ENCODE measurements at regions not wholly inside any gene's neighbourhood (a gene's known extent, or its start where the extent isn't known, plus 50 kb on each side); places are given as distances from the start of the nearest gene placed in this dataset.
A peak's percentile ranks its signal among the peaks of the same experiment; 100 is the strongest.

- no peak for TF ChIP-seq CTCF (IDR thresholded peaks at IDR 0.05)
- H3K9me3 ChIP-seq, result no peaks in the 10 kb centered on the region
- H3K27ac ChIP-seq, result no peak overlapping the region
- no peaks in the 10 kb centered on the region for H3K4me1 ChIP-seq
- intact Hi-C loops (cut with DNase I), result no loop called here
- no peak for DNase-seq
- no peak overlapping the region for H3K4me3 ChIP-seq
- no peaks in the 10 kb centered on the region for H3K36me3 ChIP-seq
- H3K27me3 ChIP-seq (ENCODE audit: low read depth), result no peaks in the 10 kb centered on the region
- ATAC-seq, result peak; percentile 29 to 62
Observed at GRCh38 chr3:153442386-153442785, 280.4 kb downstream of the RAP2B start.

GRCh38 chr3:153442799-153443487 is 280.9 kb downstream of the RAP2B start:
- Histone ChIP-seq H3K27ac (no peak overlapping the region), H3K9me3 (no peaks in the 10 kb centered on the region), H3K4me3 (no peak overlapping the region), H3K4me1 (no peaks in the 10 kb centered on the region), H3K27me3 (ENCODE audit: low read depth) (no peaks in the 10 kb centered on the region), H3K36me3 (no peaks in the 10 kb centered on the region)
- intact Hi-C loops (cut with DNase I), result no loop called here
- ATAC-seq, result no peak
- TF ChIP-seq CTCF (IDR thresholded peaks at IDR 0.05), result no peak
- no peak for DNase-seq

- Histone ChIP-seq H3K4me1 (no peaks in the 10 kb centered on the region), H3K4me3 (no peak overlapping the region), H3K36me3 (no peaks in the 10 kb centered on the region), H3K27ac (no peak overlapping the region), H3K27me3 (ENCODE audit: low read depth) (no peaks in the 10 kb centered on the region), H3K9me3 (no peaks in the 10 kb centered on the region)
- DNase-seq (no peak), ATAC-seq (no peak)
- TF ChIP-seq CTCF (IDR thresholded peaks at IDR 0.05), result no peak
- intact Hi-C loops (cut with DNase I), result no loop called here
Observed at GRCh38 chr3:153443961-153444360, 281.9 kb downstream of the RAP2B start.

- H3K27ac ChIP-seq, result no peak overlapping the region
- intact Hi-C loops (cut with DNase I), result no loop called here
- TF ChIP-seq CTCF (IDR thresholded peaks at IDR 0.05), result no peak
- DNase-seq (no peak), ATAC-seq (no peak)
- no peaks in the 10 kb centered on the region for H3K9me3 ChIP-seq
- H3K4me3 ChIP-seq, result no peak overlapping the region
- H3K4me1 ChIP-seq, result no peaks in the 10 kb centered on the region
- H3K27me3 ChIP-seq (ENCODE audit: low read depth), result no peaks in the 10 kb centered on the region
- H3K36me3 ChIP-seq, result no peaks in the 10 kb centered on the region
Observed at GRCh38 chr3:153445817-153446216, 283.8 kb downstream of the RAP2B start.

- Histone ChIP-seq H3K36me3 (no peaks in the 10 kb centered on the region), H3K4me1 (no peaks in the 10 kb centered on the region), H3K27me3 (ENCODE audit: low read depth) (no peaks in the 10 kb centered on the region), H3K27ac (no peak overlapping the region), H3K9me3 (no peaks in the 10 kb centered on the region), H3K4me3 (no peak overlapping the region)
- TF ChIP-seq CTCF (IDR thresholded peaks at IDR 0.05), result no peak
- no peak for DNase-seq
- no peak for ATAC-seq
- intact Hi-C loops (cut with DNase I), result no loop called here
Observed at GRCh38 chr3:153448151-153448829, 286.3 kb downstream of the RAP2B start.
